Caco-2 (cell line): ENCODE measurements at regions not wholly inside any gene's neighbourhood (a gene's known extent, or its start where the extent isn't known, plus 50 kb on each side); places are given as distances from the start of the nearest gene placed in this dataset.

ENCODE experiments used
- BruUV-seq: library from RNA; stranded (reverse); fragments of 400-500 nt; replicated peaks from 2 replicates; lab custom pipeline; 2021; lab: Mats Ljungman, UMichigan
- CTCF ChIA-PET: fragments of 300-600 bp; sonication (Branson Sonifier 250); formaldehyde crosslinking; loops from one replicate; lab custom pipeline; 2022; ENCODE audit warnings: antibody characterized with exemption; lab: Charles Lee
- POLR2A ChIA-PET: fragments of 300-600 bp; sonication (Branson Sonifier 250); formaldehyde crosslinking; loops from one replicate; lab custom pipeline; 2022; ENCODE audit warnings: antibody characterized with exemption; lab: Charles Lee
- DNase-seq, 2 experiments: peaks; one replicate each; pipeline versions ENCODE4 v3.0.0 to v3.0.0-alpha.2; 2020 to 2022
- H3K27me3 ChIP-seq: replicated peaks from 2 replicates; pipeline ENCODE4 v1.6.0; 2011; ENCODE audit warnings: low read length; ENCODE audit not compliant: control insufficient read depth, insufficient read depth
- H3K36me3 ChIP-seq: 2 replicates; pipeline ENCODE4 v1.5.1; 2011; ENCODE audit warnings: low read length; ENCODE audit not compliant: control insufficient read depth, insufficient read depth
- H3K4me1 ChIP-seq: fragments of 250-450 bp; sonication (Bioruptor Pico); 2 replicates; pipeline ENCODE4 v1.5.1; 2020; ENCODE audit warnings: mild to moderate bottlenecking
- H3K4me3 ChIP-seq: 2 replicates; pipeline ENCODE4 v1.5.1; 2011; ENCODE audit warnings: low read depth, mild to moderate bottlenecking, control low read depth, low read length
- H3K9me3 ChIP-seq: fragments of 250-450 bp; sonication (Bioruptor Pico); 2 replicates; pipeline ENCODE4 v1.5.1; 2020; ENCODE audit warnings: mild to moderate bottlenecking, moderate library complexity
- H3K27ac Mint-ChIP-seq: one replicate; pipeline ENCODE4 v1.8.0; 2022; ENCODE audit warnings: mixed read lengths; ENCODE audit not compliant: unreplicated experiment
- H3K27me3 Mint-ChIP-seq: one replicate; pipeline ENCODE4 v1.8.0; 2022; ENCODE audit warnings: mixed read lengths; ENCODE audit not compliant: insufficient read depth, unreplicated experiment
- H3K36me3 Mint-ChIP-seq: one replicate; pipeline ENCODE4 v1.8.0; 2022; ENCODE audit warnings: mild to moderate bottlenecking, mixed read lengths; ENCODE audit not compliant: insufficient read depth, unreplicated experiment
- H3K4me1 Mint-ChIP-seq: one replicate; pipeline ENCODE4 v1.8.0; 2022; ENCODE audit warnings: low read depth, mixed read lengths; ENCODE audit not compliant: unreplicated experiment
- H3K4me3 Mint-ChIP-seq: one replicate; pipeline ENCODE4 v1.8.0; 2022; ENCODE audit warnings: mild to moderate bottlenecking, moderate library complexity, mixed read lengths; ENCODE audit not compliant: unreplicated experiment
- H3K9me3 Mint-ChIP-seq: one replicate; pipeline ENCODE4 v1.8.0; 2022; ENCODE audit warnings: mixed read lengths; ENCODE audit not compliant: unreplicated experiment
- CTCF ChIP-seq, 2 experiments: fragments of 200-600 bp in 1 of 2; IDR thresholded peaks; 1 replicate in 1 of 2; 2 replicates in 1 of 2; pipeline versions ENCODE4 v1.5.1 to v1.8.0; 2011 to 2022; ENCODE audit warnings: antibody characterized with exemption in 1 of 2, control low read depth in 1 of 2, inconsistent platforms in 1 of 2, low read depth in 1 of 2, low read length in 1 of 2, mild to moderate bottlenecking in 1 of 2, moderate library complexity in 1 of 2; ENCODE audit not compliant: insufficient read depth in 1 of 2, severe bottlenecking in 1 of 2, unreplicated experiment in 1 of 2
- intact Hi-C: fragments of 100-400 bp; cut with micrococcal nuclease; formaldehyde crosslinking; loops from one replicate; pipeline ENCODE4 v1.10.0; 2022; ENCODE audit not compliant: unreplicated experiment

DNA sequence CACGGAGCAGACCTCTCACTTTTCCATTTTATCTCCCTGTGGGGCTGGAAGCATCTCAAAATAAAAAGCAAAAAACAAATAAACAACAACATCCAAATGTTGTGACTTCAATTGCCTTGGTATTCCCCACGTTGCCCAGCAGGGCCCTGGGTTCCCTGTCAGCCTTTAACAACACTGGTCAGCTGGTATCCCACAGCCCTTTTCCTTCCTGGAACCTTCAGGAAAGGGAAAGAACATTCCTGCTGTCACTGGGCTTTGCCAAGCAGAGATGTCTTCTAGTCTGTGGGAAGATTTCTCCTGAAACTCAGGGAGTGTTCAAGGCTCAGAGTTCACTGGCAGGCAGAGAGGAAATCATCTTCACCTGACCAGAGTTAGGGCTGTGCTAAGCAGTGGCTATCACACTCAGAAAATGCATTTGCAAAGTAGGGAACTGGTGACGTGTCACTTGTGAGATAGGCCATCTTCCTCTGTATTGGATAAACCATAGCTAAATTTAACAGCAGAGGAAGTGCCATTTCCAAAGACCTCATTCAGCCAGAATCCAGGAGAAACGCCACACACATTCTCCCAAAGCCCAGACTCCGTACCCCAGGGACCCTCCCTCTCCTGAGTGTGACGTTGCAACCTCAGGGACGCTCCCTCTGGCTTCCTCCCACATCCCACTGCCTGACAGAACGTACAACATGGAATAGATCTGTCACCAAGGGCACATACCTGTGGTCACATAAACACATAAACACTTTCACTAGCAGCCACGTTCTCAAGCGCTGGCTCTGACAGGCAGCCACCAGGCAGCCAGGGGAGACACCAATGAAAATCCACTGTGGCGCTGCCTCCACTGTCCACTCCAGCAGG is 274.0 kb upstream of the DAPK1 start:
- Mint-ChIP-seq H3K27ac (no peak overlapping the region), H3K4me1 (no peaks in the 10 kb centered on the region), H3K36me3 (peaks cover 2% of the 10 kb centered on the region), H3K9me3 (no peaks in the 10 kb centered on the region), H3K27me3 (peaks cover 5% of the 10 kb centered on the region), H3K4me3 (no peak overlapping the region)
- TF ChIP-seq CTCF (IDR thresholded peaks at IDR 0.05; ENCODE audit: insufficient read depth in 1 of 2, low read depth in 1 of 2, low read length in 1 of 2, severe bottlenecking in 1 of 2, unreplicated experiment in 1 of 2) = no peak
- no peak for DNase-seq
- no peak overlapping the region for H3K4me3 ChIP-seq
- no TSS peak for BruUV-seq
- ChIA-PET CTCF (no interaction called here), POLR2A (interaction anchor here (0.6 kb wide), 1 partner anchor 718 kb away, joined by 11 read pairs; no protein-coding TSS in a partner anchor)
- H3K9me3 ChIP-seq = no peaks in the 10 kb centered on the region
- intact Hi-C loops = no loop called here
- no peaks in the 10 kb centered on the region for H3K36me3 ChIP-seq
- H3K27me3 ChIP-seq = no peaks in the 10 kb centered on the region; the same call in 1 of the 2 replicates
- no peaks in the 10 kb centered on the region for H3K4me1 ChIP-seq

DNA sequence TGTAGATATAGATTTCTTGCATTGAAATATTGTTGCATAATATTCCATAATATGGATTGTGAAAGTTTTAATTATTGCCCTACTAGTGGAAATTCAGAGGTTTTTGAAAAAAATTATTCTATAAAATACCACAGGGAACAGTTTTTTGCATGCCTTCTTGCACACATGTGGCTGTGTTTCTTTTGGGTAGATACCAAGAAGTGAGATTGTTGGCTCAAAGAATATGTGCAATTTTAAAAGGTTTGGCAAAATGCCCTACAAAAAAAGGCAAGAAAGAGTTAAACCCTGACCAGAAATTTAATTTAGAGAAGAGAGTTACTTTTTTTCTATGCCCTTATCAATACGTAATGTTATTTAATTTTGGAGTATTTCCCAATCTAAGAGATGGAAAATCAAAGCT is 270.8 kb upstream of the DAPK1 start:
- no peaks in the 10 kb centered on the region for H3K9me3 ChIP-seq
- no TSS peak for BruUV-seq
- DNase-seq = no peak
- H3K27me3 Mint-ChIP-seq = peaks cover 4% of the 10 kb centered on the region
- H3K4me3 ChIP-seq = no peak overlapping the region
- H3K36me3 Mint-ChIP-seq = no peaks in the 10 kb centered on the region
- H3K4me3 Mint-ChIP-seq = no peak overlapping the region
- no peak for TF ChIP-seq CTCF (IDR thresholded peaks at IDR 0.05; ENCODE audit: insufficient read depth in 1 of 2, low read depth in 1 of 2, low read length in 1 of 2, severe bottlenecking in 1 of 2, unreplicated experiment in 1 of 2)
- CTCF ChIA-PET = no interaction called here
- POLR2A ChIA-PET = no interaction called here
- H3K9me3 Mint-ChIP-seq = no peaks in the 10 kb centered on the region
- intact Hi-C loops = no loop called here
- no peaks in the 10 kb centered on the region; the same call in 1 of the 2 replicates for H3K27me3 ChIP-seq
- H3K36me3 ChIP-seq = no peaks in the 10 kb centered on the region
- H3K4me1 Mint-ChIP-seq = no peaks in the 10 kb centered on the region
- no peak overlapping the region for H3K27ac Mint-ChIP-seq
- no peaks in the 10 kb centered on the region for H3K4me1 ChIP-seq

DNA sequence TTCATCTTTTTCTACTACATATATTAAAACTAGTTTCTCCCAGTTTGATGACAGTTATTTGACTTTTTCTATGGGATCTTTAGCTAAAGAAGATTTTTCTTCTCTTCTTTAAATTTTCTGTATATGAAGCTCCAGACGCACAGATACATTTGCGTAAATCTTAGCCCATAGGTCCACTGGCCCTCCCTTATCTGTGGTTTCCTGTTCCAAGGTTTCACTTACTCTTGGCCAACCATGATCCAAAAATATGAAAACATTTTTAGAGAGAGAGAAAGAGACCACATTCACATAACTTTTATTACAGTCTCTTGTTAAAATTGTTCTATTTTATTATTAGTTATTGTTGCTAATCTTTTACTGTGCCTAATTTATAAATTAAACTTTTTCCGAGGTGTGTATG is 270.2 kb upstream of the DAPK1 start:
- Histone ChIP-seq H3K9me3 (no peaks in the 10 kb centered on the region), H3K4me3 (no peak overlapping the region), H3K27me3 (no peaks in the 10 kb centered on the region; the same call in 1 of the 2 replicates), H3K4me1 (no peaks in the 10 kb centered on the region), H3K36me3 (no peaks in the 10 kb centered on the region)
- CTCF ChIA-PET = no interaction called here
- no TSS peak for BruUV-seq
- H3K4me3 Mint-ChIP-seq = no peak overlapping the region
- H3K4me1 Mint-ChIP-seq = no peaks in the 10 kb centered on the region
- intact Hi-C loops = no loop called here
- DNase-seq = no peak
- POLR2A ChIA-PET = no interaction called here
- no peak overlapping the region for H3K27ac Mint-ChIP-seq
- H3K36me3 Mint-ChIP-seq = no peaks in the 10 kb centered on the region
- H3K27me3 Mint-ChIP-seq = peaks cover 4% of the 10 kb centered on the region
- H3K9me3 Mint-ChIP-seq = no peaks in the 10 kb centered on the region
- TF ChIP-seq CTCF (IDR thresholded peaks at IDR 0.05; ENCODE audit: insufficient read depth in 1 of 2, low read depth in 1 of 2, low read length in 1 of 2, severe bottlenecking in 1 of 2, unreplicated experiment in 1 of 2) = no peak
